ENCODE measurements at regions not wholly inside any gene's neighbourhood (a gene's known extent, or its start where the extent isn't known, plus 50 kb on each side); places are given as distances from the start of the nearest gene placed in this dataset.
A peak's percentile ranks its signal among the peaks of the same experiment; 100 is the strongest.

GRCh38 chr18:11520536-11520935 is 88.9 kb upstream of the SLC35G4 start:
- no peak overlapping the region for H3K4me3 ChIP-seq (ENCODE audit: low read depth, low read length)
- DNase-seq (ENCODE audit: low read depth) = no peak
- no peak for TF ChIP-seq CTCF (IDR thresholded peaks at IDR 0.05; ENCODE audit: insufficient read depth, low read length)

GRCh38 chr18:11518788-11519685 is 90.4 kb upstream of the SLC35G4 start:
- peak; percentile 63 for TF ChIP-seq CTCF (IDR thresholded peaks at IDR 0.05; ENCODE audit: insufficient read depth, low read length)
- no peak overlapping the region for H3K4me3 ChIP-seq (ENCODE audit: low read depth, low read length)
- peak; percentile 37 for DNase-seq (ENCODE audit: low read depth)

GRCh38 chr18:11517704-11518103 is 91.7 kb upstream of the SLC35G4 start:
- no peak for DNase-seq (ENCODE audit: low read depth)
- no peak for TF ChIP-seq CTCF (IDR thresholded peaks at IDR 0.05; ENCODE audit: insufficient read depth, low read length)
- no peak overlapping the region for H3K4me3 ChIP-seq (ENCODE audit: low read depth, low read length)

- TF ChIP-seq CTCF (IDR thresholded peaks at IDR 0.05; ENCODE audit: insufficient read depth, low read length) = no peak
- no peak overlapping the region for H3K4me3 ChIP-seq (ENCODE audit: low read depth, low read length)
- DNase-seq (ENCODE audit: low read depth) = peak; percentile 53
Measured at GRCh38 chr18:11516751-11517503, 92.5 kb upstream of the SLC35G4 start.

- DNase-seq (ENCODE audit: low read depth) = no peak
- no peak for TF ChIP-seq CTCF (IDR thresholded peaks at IDR 0.05; ENCODE audit: insufficient read depth, low read length)
Measured at GRCh38 chr18:11514267-11514666, 95.1 kb upstream of the SLC35G4 start.

GRCh38 chr18:11512096-11513025 is 97.0 kb upstream of the SLC35G4 start:
- H3K4me3 ChIP-seq (ENCODE audit: low read depth, low read length) = no peak overlapping the region
- TF ChIP-seq CTCF (IDR thresholded peaks at IDR 0.05; ENCODE audit: insufficient read depth, low read length) = no peak
- DNase-seq (ENCODE audit: low read depth) = peak; percentile 51

More at GRCh38 chr18:11514267-11514666, 95.1 kb upstream of the SLC35G4 start:
- H3K4me3 ChIP-seq (ENCODE audit: low read depth, low read length) = no peak overlapping the region

All from fibroblast of the aortic adventitia (primary cell).